ENCODE measurements at regions not wholly inside any gene's neighbourhood (a gene's known extent, or its start where the extent isn't known, plus 50 kb on each side); places are given as distances from the start of the nearest gene placed in this dataset.

GRCh38 chr22:47374901-47375575, 612.6 kb downstream of the TBC1D22A start:
- no peak overlapping the region for H2BK120ac ChIP-seq (ENCODE audit: low read depth, low read length)
- no peak overlapping the region for H2BK12ac ChIP-seq (ENCODE audit: low read length)
- H3K14ac ChIP-seq (ENCODE audit: low read length), result no peak overlapping the region
- peak overlapping the region in 1 of 2 donors; percentile 62 for H3K4me3 ChIP-seq (ENCODE audit: low read length in 2 of 2)
- no peak overlapping the region for H3K18ac ChIP-seq (ENCODE audit: low read length)
- H3K27me3 ChIP-seq (ENCODE audit: control insufficient read depth in 3 of 3, insufficient read depth in 3 of 3, low read depth in 1 of 3, low read length in 3 of 3), result peaks cover 0 to 7% (median 0%) of the 10 kb centered on the region in 3 experiments
- no peak overlapping the region for H4K8ac ChIP-seq (ENCODE audit: low read depth, low read length)
- no peak overlapping the region for H2BK15ac ChIP-seq (ENCODE audit: low read length)
- no peaks in the 10 kb centered on the region for H3K36me3 ChIP-seq (replicated peaks in 1 of 2; ENCODE audit: control insufficient read depth in 2 of 2, insufficient read depth in 2 of 2, low read length in 2 of 2)
- H2BK5ac ChIP-seq (ENCODE audit: low read length), result no peak overlapping the region
- peaks cover 4% of the 10 kb centered on the region for H3K79me1 ChIP-seq (ENCODE audit: low read depth, low read length)
- H3K4ac ChIP-seq (ENCODE audit: low read length), result no peak overlapping the region
- no peak overlapping the region for H4K91ac ChIP-seq (ENCODE audit: low read depth, low read length, poor library complexity)
- no peak overlapping the region for H2AK5ac ChIP-seq (ENCODE audit: low read depth, low read length)
- no peaks in the 10 kb centered on the region for H3K4me1 ChIP-seq (ENCODE audit: control insufficient read depth in 2 of 2, insufficient read depth in 1 of 2, low read depth in 1 of 2, low read length in 2 of 2)
- no peak overlapping the region for H2AFZ ChIP-seq (ENCODE audit: low read length)
- H3K9ac ChIP-seq (ENCODE audit: low read depth, low read length, poor library complexity), result no peak overlapping the region
- H3K27ac ChIP-seq (replicated peaks; ENCODE audit: low read length), result no peak overlapping the region
- WGBS, 2 donors (ENCODE audit: extremely low coverage in 2 of 2, insufficient read length in 2 of 2, insufficient replicate concordance in 1 of 2), result no CpG with 5 or more reads among the region's 18 CpGs
- H3K9me3 ChIP-seq (replicated peaks in 1 of 2; ENCODE audit: control insufficient read depth in 2 of 2, insufficient read depth in 1 of 2, low read depth in 1 of 2, low read length in 2 of 2), result peaks cover 0 to 70% of the 10 kb centered on the region in 2 donors
- no peak overlapping the region for H3K23ac ChIP-seq (ENCODE audit: low read depth, low read length, poor library complexity)
- no peak for DNase-seq (ENCODE audit: low spot score)
- H3K4me2 ChIP-seq (ENCODE audit: insufficient read depth, low read length, poor library complexity, severe bottlenecking), result no peak overlapping the region

GRCh38 chr22:47374273-47374771, 611.9 kb downstream of the TBC1D22A start:
- no peaks in the 10 kb centered on the region for H3K36me3 ChIP-seq (replicated peaks in 1 of 2; ENCODE audit: control insufficient read depth in 2 of 2, insufficient read depth in 2 of 2, low read length in 2 of 2)
- DNase-seq (ENCODE audit: low spot score), result no peak
- H3K4me1 ChIP-seq (ENCODE audit: control insufficient read depth in 2 of 2, insufficient read depth in 1 of 2, low read depth in 1 of 2, low read length in 2 of 2), result no peaks in the 10 kb centered on the region
- H2BK5ac ChIP-seq (ENCODE audit: low read length), result no peak overlapping the region
- peaks cover 0 to 7% (median 0%) of the 10 kb centered on the region in 3 experiments for H3K27me3 ChIP-seq (ENCODE audit: control insufficient read depth in 3 of 3, insufficient read depth in 3 of 3, low read depth in 1 of 3, low read length in 3 of 3)
- H3K9me3 ChIP-seq (replicated peaks in 1 of 2; ENCODE audit: control insufficient read depth in 2 of 2, insufficient read depth in 1 of 2, low read depth in 1 of 2, low read length in 2 of 2), result peaks cover 0 to 73% of the 10 kb centered on the region in 2 donors
- H2BK12ac ChIP-seq (ENCODE audit: low read length), result no peak overlapping the region
- no peak overlapping the region for H3K14ac ChIP-seq (ENCODE audit: low read length)
- peak overlapping the region in 1 of 2 donors; percentile 62 for H3K4me3 ChIP-seq (ENCODE audit: low read length in 2 of 2)
- H4K91ac ChIP-seq (ENCODE audit: low read depth, low read length, poor library complexity), result no peak overlapping the region
- WGBS, 2 donors (ENCODE audit: extremely low coverage in 2 of 2, insufficient read length in 2 of 2, insufficient replicate concordance in 1 of 2), result no CpG with 5 or more reads among the region's 15 CpGs
- no peak overlapping the region for H3K27ac ChIP-seq (replicated peaks; ENCODE audit: low read length)
- no peak overlapping the region for H2AFZ ChIP-seq (ENCODE audit: low read length)
- no peak overlapping the region for H3K23ac ChIP-seq (ENCODE audit: low read depth, low read length, poor library complexity)
- no peak overlapping the region for H3K4ac ChIP-seq (ENCODE audit: low read length)
- H2BK15ac ChIP-seq (ENCODE audit: low read length), result no peak overlapping the region
- H3K9ac ChIP-seq (ENCODE audit: low read depth, low read length, poor library complexity), result no peak overlapping the region
- peaks cover 4% of the 10 kb centered on the region for H3K79me1 ChIP-seq (ENCODE audit: low read depth, low read length)
- H4K8ac ChIP-seq (ENCODE audit: low read depth, low read length), result no peak overlapping the region
- H3K4me2 ChIP-seq (ENCODE audit: insufficient read depth, low read length, poor library complexity, severe bottlenecking), result no peak overlapping the region
- H2BK120ac ChIP-seq (ENCODE audit: low read depth, low read length), result no peak overlapping the region
- no peak overlapping the region for H2AK5ac ChIP-seq (ENCODE audit: low read depth, low read length)
- H3K18ac ChIP-seq (ENCODE audit: low read length), result no peak overlapping the region

- Histone ChIP-seq H3K4me3 (ENCODE audit: low read length in 2 of 2) (no peak overlapping the region), H2AFZ (ENCODE audit: low read length) (no peak overlapping the region), H3K14ac (ENCODE audit: low read length) (no peak overlapping the region), H3K23ac (ENCODE audit: low read depth, low read length, poor library complexity) (no peak overlapping the region), H2BK12ac (ENCODE audit: low read length) (no peak overlapping the region), H2BK15ac (ENCODE audit: low read length) (no peak overlapping the region), H3K18ac (ENCODE audit: low read length) (no peak overlapping the region), H3K79me1 (ENCODE audit: low read depth, low read length) (peaks cover 4% of the 10 kb centered on the region), H2AK5ac (ENCODE audit: low read depth, low read length) (no peak overlapping the region), H3K9me3 (replicated peaks in 1 of 2; ENCODE audit: control insufficient read depth in 2 of 2, insufficient read depth in 1 of 2, low read depth in 1 of 2, low read length in 2 of 2) (peaks cover 0 to 78% of the 10 kb centered on the region in 2 donors), H2BK5ac (ENCODE audit: low read length) (no peak overlapping the region), H4K8ac (ENCODE audit: low read depth, low read length) (no peak overlapping the region), H3K4ac (ENCODE audit: low read length) (no peak overlapping the region), H3K4me2 (ENCODE audit: insufficient read depth, low read length, poor library complexity, severe bottlenecking) (no peak overlapping the region), H4K91ac (ENCODE audit: low read depth, low read length, poor library complexity) (no peak overlapping the region), H3K27me3 (ENCODE audit: control insufficient read depth in 3 of 3, insufficient read depth in 3 of 3, low read depth in 1 of 3, low read length in 3 of 3) (peaks cover 0 to 7% (median 0%) of the 10 kb centered on the region in 3 experiments), H3K36me3 (replicated peaks in 1 of 2; ENCODE audit: control insufficient read depth in 2 of 2, insufficient read depth in 2 of 2, low read length in 2 of 2) (no peaks in the 10 kb centered on the region), H2BK120ac (ENCODE audit: low read depth, low read length) (no peak overlapping the region), H3K9ac (ENCODE audit: low read depth, low read length, poor library complexity) (no peak overlapping the region), H3K27ac (replicated peaks; ENCODE audit: low read length) (no peak overlapping the region), H3K4me1 (ENCODE audit: control insufficient read depth in 2 of 2, insufficient read depth in 1 of 2, low read depth in 1 of 2, low read length in 2 of 2) (no peaks in the 10 kb centered on the region)
- no peak for DNase-seq (ENCODE audit: low spot score)
- WGBS, 2 donors (ENCODE audit: extremely low coverage in 2 of 2, insufficient read length in 2 of 2, insufficient replicate concordance in 1 of 2), result no CpG with 5 or more reads among the region's 13 CpGs
Observed at GRCh38 chr22:47373648-47374272, 611.3 kb downstream of the TBC1D22A start.

GRCh38 chr22:47372596-47373385, 610.3 kb downstream of the TBC1D22A start:
- Histone ChIP-seq H2BK5ac (ENCODE audit: low read length) (no peak overlapping the region), H2AFZ (ENCODE audit: low read length) (no peak overlapping the region), H3K79me1 (ENCODE audit: low read depth, low read length) (peaks cover 4% of the 10 kb centered on the region), H2BK120ac (ENCODE audit: low read depth, low read length) (no peak overlapping the region), H2BK15ac (ENCODE audit: low read length) (no peak overlapping the region), H3K9ac (ENCODE audit: low read depth, low read length, poor library complexity) (no peak overlapping the region), H3K18ac (ENCODE audit: low read length) (no peak overlapping the region), H3K23ac (ENCODE audit: low read depth, low read length, poor library complexity) (peak overlapping the region; percentile 61), H3K4ac (ENCODE audit: low read length) (no peak overlapping the region), H3K4me3 (ENCODE audit: low read length in 2 of 2) (no peak overlapping the region), H2AK5ac (ENCODE audit: low read depth, low read length) (no peak overlapping the region), H3K4me2 (ENCODE audit: insufficient read depth, low read length, poor library complexity, severe bottlenecking) (no peak overlapping the region), H2BK12ac (ENCODE audit: low read length) (no peak overlapping the region), H4K91ac (ENCODE audit: low read depth, low read length, poor library complexity) (no peak overlapping the region), H3K36me3 (replicated peaks in 1 of 2; ENCODE audit: control insufficient read depth in 2 of 2, insufficient read depth in 2 of 2, low read length in 2 of 2) (no peaks in the 10 kb centered on the region), H3K14ac (ENCODE audit: low read length) (no peak overlapping the region), H3K27ac (replicated peaks; ENCODE audit: low read length) (no peak overlapping the region), H3K4me1 (ENCODE audit: control insufficient read depth in 2 of 2, insufficient read depth in 1 of 2, low read depth in 1 of 2, low read length in 2 of 2) (no peaks in the 10 kb centered on the region), H3K27me3 (ENCODE audit: control insufficient read depth in 3 of 3, insufficient read depth in 3 of 3, low read depth in 1 of 3, low read length in 3 of 3) (peaks cover 0 to 7% (median 0%) of the 10 kb centered on the region in 3 experiments), H3K9me3 (replicated peaks in 1 of 2; ENCODE audit: control insufficient read depth in 2 of 2, insufficient read depth in 1 of 2, low read depth in 1 of 2, low read length in 2 of 2) (peaks cover 0 to 80% of the 10 kb centered on the region in 2 donors), H4K8ac (ENCODE audit: low read depth, low read length) (no peak overlapping the region)
- DNase-seq (ENCODE audit: low spot score), result no peak
- no CpG with 5 or more reads among the region's 27 CpGs for WGBS, 2 donors (ENCODE audit: extremely low coverage in 2 of 2, insufficient read length in 2 of 2, insufficient replicate concordance in 1 of 2)
